Tibial nerve (tissue), 4 donors: ENCODE measurements at regions not wholly inside any gene's neighbourhood (a gene's known extent, or its start where the extent isn't known, plus 50 kb on each side); places are given as distances from the start of the nearest gene placed in this dataset.

Experiments used
- CTCF ChIP-seq, 5 experiments: fragments of 200-600 bp in 3 of 5; fragments of 450-650 bp in 2 of 5; sonication (generic) in 3 of 5; IDR thresholded peaks; one replicate each; pipeline ENCODE4 v1.5.1; 2016 to 2019; ENCODE audit warnings: antibody characterized with exemption in 5 of 5, mild to moderate bottlenecking in 3 of 5, moderate library complexity in 2 of 5
- EP300 ChIP-seq, 2 donors: sonication (generic); formaldehyde crosslinking; IDR thresholded peaks; one replicate each; pipeline ENCODE4 v1.6.1; 2017; ENCODE audit warnings: antibody characterized with exemption in 2 of 2, mild to moderate bottlenecking in 1 of 2
- POLR2A ChIP-seq, 2 donors: fragments of 450-650 bp; IDR thresholded peaks; one replicate each; pipeline ENCODE4 v1.6.1; 2017; ENCODE audit warnings: antibody characterized with exemption in 2 of 2, mild to moderate bottlenecking in 2 of 2, moderate library complexity in 2 of 2

DNA sequence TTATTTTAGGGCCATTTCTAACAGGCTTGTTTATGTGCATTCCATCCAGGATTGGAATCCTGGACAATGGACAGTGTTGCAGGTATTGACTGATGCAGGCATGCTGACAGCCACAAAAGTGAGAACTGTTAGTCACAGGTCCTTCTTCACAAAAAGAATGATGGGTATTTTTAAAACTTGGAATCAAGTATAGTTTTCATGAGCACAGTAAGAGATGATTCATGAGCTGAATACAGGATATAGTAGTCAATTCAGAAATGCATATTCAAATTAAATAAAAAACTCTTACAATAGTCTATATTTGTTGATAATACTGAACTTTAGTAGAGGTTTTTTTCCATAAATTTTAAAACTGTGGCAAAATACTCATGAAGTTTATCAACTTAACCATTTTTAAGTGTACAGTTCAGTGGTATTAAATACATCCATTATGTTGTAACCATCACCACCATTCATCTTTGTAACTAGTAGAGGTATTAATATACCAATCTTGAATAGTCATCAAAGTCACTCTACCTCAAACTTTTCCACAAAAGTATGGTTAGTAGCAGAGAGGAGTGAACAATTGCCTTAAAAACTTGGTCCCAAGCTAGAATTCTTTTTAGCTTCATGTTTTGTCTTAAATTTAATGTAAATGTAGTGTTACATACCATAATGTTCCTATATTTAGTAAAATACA is 79.5 kb downstream of the KCNRG start:
- TF ChIP-seq POLR2A (IDR thresholded peaks at IDR 0.05) (no peak), CTCF (IDR thresholded peaks at IDR 0.05) (no peak), EP300 (IDR thresholded peaks at IDR 0.05) (no peak)
